ENCODE measurements at regions not wholly inside any gene's neighbourhood (a gene's known extent, or its start where the extent isn't known, plus 50 kb on each side); places are given as distances from the start of the nearest gene placed in this dataset.

- H3K4me3 ChIP-seq, result no peak overlapping the region
- 67 to 80% methylated on average over 1 of the region's 1 CpG for WGBS, 2 donors
Observed at GRCh38 chr3:110562621-110563020, 509.0 kb upstream of the NECTIN3 start.

GRCh38 chr3:110564674-110565073 lies 506.9 kb upstream of the NECTIN3 start:
- Histone ChIP-seq H3K9me3 (no peaks in the 10 kb centered on the region), H3K27ac (no peak overlapping the region), H3K27me3 (no peaks in the 10 kb centered on the region), H3K4me1 (no peaks in the 10 kb centered on the region), H3K36me3 (no peaks in the 10 kb centered on the region), H3K4me3 (no peak overlapping the region)
- no peak for ATAC-seq (ENCODE audit: low FRiP score in 2 of 2)
- DNase-seq, result no peak
- TF ChIP-seq CTCF (IDR thresholded peaks at IDR 0.05) (no peak), POLR2AphosphoS5 (IDR thresholded peaks at IDR 0.05) (no peak), POLR2A (IDR thresholded peaks at IDR 0.05) (no peak), EP300 (IDR thresholded peaks at IDR 0.05) (no peak)

More at GRCh38 chr3:110562621-110563020, 509.0 kb upstream of the NECTIN3 start:
- ATAC-seq (ENCODE audit: low FRiP score in 2 of 2) (no peak), DNase-seq (no peak)
- Histone ChIP-seq H3K27ac (no peak overlapping the region), H3K36me3 (no peaks in the 10 kb centered on the region), H3K9me3 (peaks cover 0 to 5% (median 0%) of the 10 kb centered on the region in 4 donors), H3K4me1 (no peaks in the 10 kb centered on the region), H3K27me3 (no peaks in the 10 kb centered on the region)
- TF ChIP-seq POLR2AphosphoS5 (IDR thresholded peaks at IDR 0.05), result no peak
- TF ChIP-seq CTCF (IDR thresholded peaks at IDR 0.05), result no peak
- no peak for TF ChIP-seq POLR2A (IDR thresholded peaks at IDR 0.05)
- TF ChIP-seq EP300 (IDR thresholded peaks at IDR 0.05), result no peak

- no peaks in the 10 kb centered on the region for H3K27me3 ChIP-seq
- H3K4me1 ChIP-seq, result no peaks in the 10 kb centered on the region
- no peaks in the 10 kb centered on the region for H3K9me3 ChIP-seq
- no peaks in the 10 kb centered on the region for H3K36me3 ChIP-seq
- no peak overlapping the region for H3K4me3 ChIP-seq
- ATAC-seq (ENCODE audit: low FRiP score in 2 of 2) (no peak), DNase-seq (no peak)
- WGBS, 2 donors, result 68 to 83% methylated on average over 2 of the region's 2 CpGs
- no peak overlapping the region for H3K27ac ChIP-seq
- no peak for TF ChIP-seq POLR2A (IDR thresholded peaks at IDR 0.05)
- no peak for TF ChIP-seq CTCF (IDR thresholded peaks at IDR 0.05)
- no peak for TF ChIP-seq EP300 (IDR thresholded peaks at IDR 0.05)
- TF ChIP-seq POLR2AphosphoS5 (IDR thresholded peaks at IDR 0.05), result no peak
Observed at GRCh38 chr3:110567029-110567428, 504.6 kb upstream of the NECTIN3 start.

GRCh38 chr3:110568246-110568645 lies 503.4 kb upstream of the NECTIN3 start:
- no peaks in the 10 kb centered on the region for H3K27me3 ChIP-seq
- H3K4me1 ChIP-seq, result no peaks in the 10 kb centered on the region
- no peaks in the 10 kb centered on the region for H3K36me3 ChIP-seq
- WGBS, 2 donors, result 48 to 70% methylated on average over 2 of the region's 2 CpGs
- H3K4me3 ChIP-seq, result no peak overlapping the region
- TF ChIP-seq CTCF (IDR thresholded peaks at IDR 0.05) (no peak), EP300 (IDR thresholded peaks at IDR 0.05) (no peak), POLR2AphosphoS5 (IDR thresholded peaks at IDR 0.05) (no peak), POLR2A (IDR thresholded peaks at IDR 0.05) (no peak)
- H3K27ac ChIP-seq, result no peak overlapping the region
- H3K9me3 ChIP-seq, result no peaks in the 10 kb centered on the region
- ATAC-seq (ENCODE audit: low FRiP score in 2 of 2), result no peak
- DNase-seq, result no peak

GRCh38 chr3:110569073-110569472 lies 502.5 kb upstream of the NECTIN3 start:
- Histone ChIP-seq H3K36me3 (no peaks in the 10 kb centered on the region), H3K9me3 (no peaks in the 10 kb centered on the region), H3K4me3 (no peak overlapping the region), H3K27me3 (no peaks in the 10 kb centered on the region), H3K4me1 (no peaks in the 10 kb centered on the region), H3K27ac (no peak overlapping the region)
- WGBS, 2 donors, result 77 to 88% methylated on average over 2 of the region's 2 CpGs
- no peak for DNase-seq
- no peak for ATAC-seq (ENCODE audit: low FRiP score in 2 of 2)
- TF ChIP-seq POLR2A (IDR thresholded peaks at IDR 0.05), result no peak
- no peak for TF ChIP-seq POLR2AphosphoS5 (IDR thresholded peaks at IDR 0.05)
- TF ChIP-seq CTCF (IDR thresholded peaks at IDR 0.05), result no peak
- TF ChIP-seq EP300 (IDR thresholded peaks at IDR 0.05), result no peak
